ENCODE measurements at regions not wholly inside any gene's neighbourhood (a gene's known extent, or its start where the extent isn't known, plus 50 kb on each side); places are given as distances from the start of the nearest gene placed in this dataset.

GRCh38 chr10:59557642-59558041, 152.0 kb downstream of the SLC16A9 start:
- H3K27me3 Mint-ChIP-seq (ENCODE audit: insufficient read depth) = no peaks in the 10 kb centered on the region
- TF ChIP-seq, protein P1, sequence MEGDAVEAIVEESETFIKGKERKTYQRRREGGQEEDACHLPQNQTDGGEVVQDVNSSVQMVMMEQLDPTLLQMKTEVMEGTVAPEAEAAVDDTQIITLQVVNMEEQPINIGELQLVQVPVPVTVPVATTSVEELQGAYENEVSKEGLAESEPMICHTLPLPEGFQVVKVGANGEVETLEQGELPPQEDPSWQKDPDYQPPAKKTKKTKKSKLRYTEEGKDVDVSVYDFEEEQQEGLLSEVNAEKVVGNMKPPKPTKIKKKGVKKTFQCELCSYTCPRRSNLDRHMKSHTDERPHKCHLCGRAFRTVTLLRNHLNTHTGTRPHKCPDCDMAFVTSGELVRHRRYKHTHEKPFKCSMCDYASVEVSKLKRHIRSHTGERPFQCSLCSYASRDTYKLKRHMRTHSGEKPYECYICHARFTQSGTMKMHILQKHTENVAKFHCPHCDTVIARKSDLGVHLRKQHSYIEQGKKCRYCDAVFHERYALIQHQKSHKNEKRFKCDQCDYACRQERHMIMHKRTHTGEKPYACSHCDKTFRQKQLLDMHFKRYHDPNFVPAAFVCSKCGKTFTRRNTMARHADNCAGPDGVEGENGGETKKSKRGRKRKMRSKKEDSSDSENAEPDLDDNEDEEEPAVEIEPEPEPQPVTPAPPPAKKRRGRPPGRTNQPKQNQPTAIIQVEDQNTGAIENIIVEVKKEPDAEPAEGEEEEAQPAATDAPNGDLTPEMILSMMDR (IDR thresholded peaks at IDR 0.05) = no peak
- no peaks in the 10 kb centered on the region for H3K4me1 Mint-ChIP-seq (ENCODE audit: low read depth)
- peaks cover 52% of the 10 kb centered on the region for H3K9me3 Mint-ChIP-seq
- H3K27ac Mint-ChIP-seq = no peak overlapping the region
- no peak overlapping the region for H3K4me3 Mint-ChIP-seq
- no peaks in the 10 kb centered on the region for H3K36me3 Mint-ChIP-seq (ENCODE audit: low read depth)
- no peak for DNase-seq

DNA sequence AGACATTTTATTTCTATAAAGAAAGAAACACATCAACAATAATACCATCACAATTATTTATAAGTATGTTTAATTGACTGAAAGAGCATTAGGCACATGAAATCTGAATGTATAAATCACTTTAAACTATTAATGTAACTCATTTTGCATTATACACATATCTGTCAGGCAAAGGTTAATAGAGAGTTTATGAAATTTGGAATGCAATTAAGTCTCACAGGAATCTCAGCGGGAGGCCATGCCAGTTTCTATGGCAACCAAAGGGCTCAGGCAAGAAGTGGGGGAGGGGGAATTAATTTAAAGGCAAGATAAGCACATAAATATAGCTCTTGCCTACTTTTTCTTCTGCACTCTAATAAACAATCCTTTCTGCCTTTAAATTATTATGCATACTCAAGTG, 152.6 kb downstream of the SLC16A9 start:
- no peak overlapping the region for H3K27ac Mint-ChIP-seq
- TF ChIP-seq, protein P1 (IDR thresholded peaks at IDR 0.05) = no peak
- no peaks in the 10 kb centered on the region for H3K27me3 Mint-ChIP-seq (ENCODE audit: insufficient read depth)
- H3K9me3 Mint-ChIP-seq = peaks cover 51% of the 10 kb centered on the region
- H3K36me3 Mint-ChIP-seq (ENCODE audit: low read depth) = no peaks in the 10 kb centered on the region
- DNase-seq = no peak
- H3K4me3 Mint-ChIP-seq = no peak overlapping the region
- H3K4me1 Mint-ChIP-seq (ENCODE audit: low read depth) = no peaks in the 10 kb centered on the region

GRCh38 chr10:59553162-59553900, 156.3 kb downstream of the SLC16A9 start:
- H3K4me1 Mint-ChIP-seq (ENCODE audit: low read depth) = no peaks in the 10 kb centered on the region
- H3K27ac Mint-ChIP-seq = no peak overlapping the region
- no peak overlapping the region for H3K4me3 Mint-ChIP-seq
- no peak for DNase-seq
- TF ChIP-seq, protein P1 (IDR thresholded peaks at IDR 0.05) = no peak
- H3K9me3 Mint-ChIP-seq = peaks cover 38% of the 10 kb centered on the region
- H3K36me3 Mint-ChIP-seq (ENCODE audit: low read depth) = no peaks in the 10 kb centered on the region
- no peaks in the 10 kb centered on the region for H3K27me3 Mint-ChIP-seq (ENCODE audit: insufficient read depth)

DNA sequence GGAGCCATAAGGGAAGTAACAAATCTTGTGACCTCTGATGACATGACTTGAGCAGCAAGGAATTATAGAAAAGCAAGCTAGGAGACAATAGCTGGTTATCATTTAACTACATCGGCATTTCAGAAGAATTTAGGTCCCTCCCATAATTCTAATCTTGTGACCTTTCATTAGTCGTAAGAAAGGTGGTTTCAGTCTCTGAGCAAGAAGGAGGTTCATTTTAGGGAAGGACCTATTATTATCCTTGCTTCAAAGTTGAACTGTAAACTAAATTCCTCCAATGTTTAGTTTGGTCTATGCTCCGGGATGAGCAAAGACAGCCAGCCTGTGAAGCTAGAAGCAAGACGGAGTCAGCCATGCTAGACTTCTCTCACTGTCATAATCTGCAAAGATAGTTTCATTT, 159.6 kb downstream of the SLC16A9 start:
- no peak overlapping the region for H3K27ac Mint-ChIP-seq
- H3K9me3 Mint-ChIP-seq = peaks cover 35% of the 10 kb centered on the region
- no peak overlapping the region for H3K4me3 Mint-ChIP-seq
- H3K4me1 Mint-ChIP-seq (ENCODE audit: low read depth) = no peaks in the 10 kb centered on the region
- TF ChIP-seq, protein P1 (IDR thresholded peaks at IDR 0.05) = no peak
- DNase-seq = no peak
- H3K36me3 Mint-ChIP-seq (ENCODE audit: low read depth) = no peaks in the 10 kb centered on the region
- no peaks in the 10 kb centered on the region for H3K27me3 Mint-ChIP-seq (ENCODE audit: insufficient read depth)

DNA sequence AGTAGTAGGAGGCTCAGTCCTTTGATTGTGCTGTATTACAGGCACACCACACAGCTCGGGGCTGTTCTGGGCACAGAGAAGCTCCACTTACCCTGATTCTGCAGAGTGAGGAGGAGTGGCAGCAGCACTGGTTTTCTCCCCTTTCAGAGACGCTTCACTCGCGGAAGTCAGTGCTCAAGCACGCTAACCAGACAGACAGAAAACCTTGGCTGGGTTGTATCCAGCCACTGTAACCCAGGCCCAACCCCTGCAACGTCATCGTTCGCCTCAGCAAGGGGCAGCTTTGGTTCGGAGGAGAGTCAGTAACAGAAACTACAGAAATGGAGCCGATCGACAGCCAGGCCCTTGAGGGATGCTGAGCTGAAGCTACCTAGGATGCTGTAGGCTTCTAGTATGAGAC, 171.0 kb downstream of the SLC16A9 start:
- DNase-seq = no peak
- TF ChIP-seq, protein P1 (IDR thresholded peaks at IDR 0.05) = no peak
- Mint-ChIP-seq H3K4me3 (no peak overlapping the region), H3K36me3 (ENCODE audit: low read depth) (no peaks in the 10 kb centered on the region; the same call in 1 of the 2 replicates), H3K4me1 (ENCODE audit: low read depth) (no peaks in the 10 kb centered on the region), H3K27ac (no peak overlapping the region), H3K9me3 (peaks cover 13% of the 10 kb centered on the region), H3K27me3 (ENCODE audit: insufficient read depth) (no peaks in the 10 kb centered on the region)
